Sigmoid colon (tissue), 6 donors: ENCODE measurements at regions not wholly inside any gene's neighbourhood (a gene's known extent, or its start where the extent isn't known, plus 50 kb on each side); places are given as distances from the start of the nearest gene placed in this dataset.

Experiments
- DNase-seq: peaks from one replicate; pipeline ENCODE4 v3.0.0-alpha.2; 2019
- H3K27ac ChIP-seq, 4 donors: fragments of 200-600 bp; sonication (generic); one replicate each; pipeline ENCODE4 v1.5.1; 2016 to 2019; ENCODE audit warnings: mild to moderate bottlenecking in 1 of 4
- H3K27me3 ChIP-seq, 3 donors: fragments of 200-600 bp; sonication (generic); one replicate each; pipeline ENCODE4 v1.5.1; 2019; ENCODE audit warnings: mild to moderate bottlenecking in 1 of 3
- H3K36me3 ChIP-seq, 4 donors: fragments of 200-600 bp; sonication (generic); one replicate each; pipeline ENCODE4 v1.5.1; 2016 to 2019
- H3K4me1 ChIP-seq, 4 donors: fragments of 200-600 bp; sonication (generic); one replicate each; pipeline ENCODE4 v1.5.1; 2017 to 2019
- H3K4me3 ChIP-seq, 4 donors: fragments of 200-600 bp; sonication (generic); one replicate each; pipeline ENCODE4 v1.5.1; 2017 to 2019; ENCODE audit warnings: mild to moderate bottlenecking in 2 of 4, moderate library complexity in 1 of 4
- H3K9me3 ChIP-seq, 4 donors: fragments of 200-600 bp in 3 of 4; sonication (generic) in 3 of 4; one replicate each; pipeline versions ENCODE4 v1.5.1 to v1.6.1; 2013 to 2019
- CTCF ChIP-seq, 4 experiments: fragments of 450-650 bp in 3 of 4; fragments of 200-600 bp in 1 of 4; IDR thresholded peaks; one replicate each; pipeline ENCODE4 v1.5.1; 2016 to 2019; ENCODE audit warnings: antibody characterized with exemption in 4 of 4, mild to moderate bottlenecking in 3 of 4, moderate library complexity in 2 of 4
- EP300 ChIP-seq, 4 donors: sonication (generic); formaldehyde crosslinking; IDR thresholded peaks; one replicate each; pipeline ENCODE4 v1.6.1; 2017; ENCODE audit warnings: antibody characterized with exemption in 4 of 4
- POLR2A ChIP-seq, 2 donors: fragments of 450-650 bp; IDR thresholded peaks; one replicate each; pipeline ENCODE4 v1.6.1; 2016; ENCODE audit warnings: antibody characterized with exemption in 2 of 2, mild to moderate bottlenecking in 2 of 2, moderate library complexity in 2 of 2
- POLR2AphosphoS5 ChIP-seq, 4 donors: sonication (generic); formaldehyde crosslinking; IDR thresholded peaks; one replicate each; pipeline ENCODE4 v1.6.1; 2017; ENCODE audit warnings: antibody characterized with exemption in 4 of 4
- WGBS, 2 donors: extraction: QIAGEN DNeasy Blood & Tissue Kit; methylation state at CpG; one replicate each; pipeline ENCODE4 v1.1.7; 2013; 5-methylcytosine and 5-hydroxymethylcytosine counted together
- intact Hi-C: fragments of 100-400 bp; cut with DNase I; formaldehyde crosslinking; loops from one replicate; pipeline ENCODE4 v1.15.1; 2023
- donor health status: healthy with polysubstance abuse.
- donor health status: healthy.

GRCh38 chr2:188129677-188130076 lies 162.0 kb upstream of the GULP1 start:
- intact Hi-C loops, result no loop called here
- Histone ChIP-seq H3K4me3 (no peak overlapping the region), H3K4me1 (no peaks in the 10 kb centered on the region), H3K9me3 (no peaks in the 10 kb centered on the region), H3K27me3 (no peaks in the 10 kb centered on the region), H3K36me3 (no peaks in the 10 kb centered on the region), H3K27ac (no peak overlapping the region)
- DNase-seq, result no peak
- WGBS, 2 donors, result 68 to 79% methylated on average over 4 of the region's 4 CpGs
- no peak for TF ChIP-seq POLR2AphosphoS5 (IDR thresholded peaks at IDR 0.05)
- no peak for TF ChIP-seq POLR2A (IDR thresholded peaks at IDR 0.05)
- TF ChIP-seq EP300 (IDR thresholded peaks at IDR 0.05), result no peak
- TF ChIP-seq CTCF (IDR thresholded peaks at IDR 0.05), result no peak

GRCh38 chr2:188130317-188130716 lies 161.4 kb upstream of the GULP1 start:
- no peaks in the 10 kb centered on the region for H3K27me3 ChIP-seq
- no peak overlapping the region for H3K27ac ChIP-seq
- H3K4me3 ChIP-seq, result no peak overlapping the region
- intact Hi-C loops, result no loop called here
- H3K36me3 ChIP-seq, result no peaks in the 10 kb centered on the region
- no peak for DNase-seq
- H3K4me1 ChIP-seq, result no peaks in the 10 kb centered on the region
- TF ChIP-seq EP300 (IDR thresholded peaks at IDR 0.05), result no peak
- no peaks in the 10 kb centered on the region for H3K9me3 ChIP-seq

GRCh38 chr2:188131281-188131680 lies 160.4 kb upstream of the GULP1 start:
- no peak for TF ChIP-seq CTCF (IDR thresholded peaks at IDR 0.05)
- no peak for TF ChIP-seq EP300 (IDR thresholded peaks at IDR 0.05)
- no peak for TF ChIP-seq POLR2AphosphoS5 (IDR thresholded peaks at IDR 0.05)
- no peak for TF ChIP-seq POLR2A (IDR thresholded peaks at IDR 0.05)
- no peaks in the 10 kb centered on the region for H3K36me3 ChIP-seq
- H3K27ac ChIP-seq, result no peak overlapping the region
- no peaks in the 10 kb centered on the region for H3K4me1 ChIP-seq
- WGBS, 2 donors, result 61 to 67% methylated on average over 1 of the region's 1 CpG
- H3K9me3 ChIP-seq, result no peaks in the 10 kb centered on the region
- intact Hi-C loops, result no loop called here
- no peaks in the 10 kb centered on the region for H3K27me3 ChIP-seq
- H3K4me3 ChIP-seq, result no peak overlapping the region
- no peak for DNase-seq

- Histone ChIP-seq H3K4me3 (no peak overlapping the region), H3K4me1 (no peaks in the 10 kb centered on the region), H3K36me3 (no peaks in the 10 kb centered on the region), H3K9me3 (no peaks in the 10 kb centered on the region), H3K27me3 (no peaks in the 10 kb centered on the region), H3K27ac (no peak overlapping the region)
- intact Hi-C loops, result no loop called here
- TF ChIP-seq CTCF (IDR thresholded peaks at IDR 0.05) (no peak), POLR2AphosphoS5 (IDR thresholded peaks at IDR 0.05) (no peak), EP300 (IDR thresholded peaks at IDR 0.05) (no peak), POLR2A (IDR thresholded peaks at IDR 0.05) (no peak)
- no peak for DNase-seq
- 21 to 60% methylated on average over 5 of the region's 5 CpGs for WGBS, 2 donors
Observed at GRCh38 chr2:188132385-188132784, 159.3 kb upstream of the GULP1 start.

- TF ChIP-seq POLR2A (IDR thresholded peaks at IDR 0.05), result no peak
- no peak for TF ChIP-seq EP300 (IDR thresholded peaks at IDR 0.05)
- TF ChIP-seq CTCF (IDR thresholded peaks at IDR 0.05), result no peak
- no peak for TF ChIP-seq POLR2AphosphoS5 (IDR thresholded peaks at IDR 0.05)
Observed at GRCh38 chr2:188134241-188134640, 157.4 kb upstream of the GULP1 start.

More at GRCh38 chr2:188134241-188134640, 157.4 kb upstream of the GULP1 start:
- Histone ChIP-seq H3K4me1 (no peaks in the 10 kb centered on the region), H3K36me3 (no peaks in the 10 kb centered on the region), H3K4me3 (no peak overlapping the region), H3K9me3 (no peaks in the 10 kb centered on the region), H3K27ac (no peak overlapping the region), H3K27me3 (no peaks in the 10 kb centered on the region)
- 52 to 57% methylated on average over 1 of the region's 1 CpG for WGBS, 2 donors
- intact Hi-C loops, result no loop called here
- DNase-seq, result no peak
